ENCODE measurements at regions not wholly inside any gene's neighbourhood (a gene's known extent, or its start where the extent isn't known, plus 50 kb on each side); places are given as distances from the start of the nearest gene placed in this dataset.

DNA sequence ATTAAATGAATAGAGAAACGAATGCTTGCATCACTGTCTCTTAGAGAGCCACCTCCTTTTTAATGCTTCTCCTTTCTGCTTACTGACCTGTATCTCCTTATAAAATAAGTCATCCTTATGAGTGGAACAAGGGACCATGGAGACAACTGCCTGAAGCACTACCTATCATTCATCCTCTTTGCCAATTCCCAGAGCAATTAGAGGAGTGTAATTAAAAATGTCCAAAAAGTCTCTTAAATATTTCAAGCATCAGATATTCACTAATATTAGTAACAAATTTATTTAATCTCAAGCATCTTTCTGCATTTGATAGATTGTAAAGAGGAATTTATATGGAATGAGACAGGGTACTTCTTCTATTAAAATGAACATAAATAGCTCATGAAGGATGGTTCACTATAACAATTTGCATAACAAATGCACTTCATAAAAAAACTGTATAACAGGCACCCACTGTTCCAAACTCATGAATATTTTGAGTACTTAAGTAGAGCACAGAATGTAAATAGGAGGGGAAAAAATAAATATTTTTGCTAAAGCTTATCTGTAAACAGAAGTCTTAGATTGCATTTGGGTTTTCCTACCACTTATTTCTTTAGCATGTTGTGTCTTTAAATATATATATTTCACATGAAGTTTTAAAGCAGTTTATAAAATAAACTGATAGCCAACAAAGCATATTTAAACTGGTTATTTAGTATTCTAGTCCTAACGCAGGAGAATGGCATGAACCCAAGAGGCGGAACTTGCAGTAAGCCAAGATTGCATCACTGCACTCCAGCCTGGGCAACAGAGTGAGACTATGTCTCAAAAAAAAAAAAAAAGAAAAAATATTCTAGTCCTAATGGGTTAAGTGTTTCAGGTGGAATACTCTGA, 269.3 kb downstream of the TBL1XR1 start:
- H3K27me3 ChIP-seq: no peaks in the 10 kb centered on the region
- no peaks in the 10 kb centered on the region for H3K36me3 ChIP-seq
- no peak overlapping the region for H3K4me3 ChIP-seq
- intact Hi-C loops (cut with DNase I): no loop called here
- DNase-seq (ENCODE audit: low spot score in 2 of 2): no peak
- peaks cover 0 to 3% of the 10 kb centered on the region in 2 donors for H3K4me1 ChIP-seq
- H3K27ac ChIP-seq: no peak overlapping the region
- TF ChIP-seq, protein P1, sequence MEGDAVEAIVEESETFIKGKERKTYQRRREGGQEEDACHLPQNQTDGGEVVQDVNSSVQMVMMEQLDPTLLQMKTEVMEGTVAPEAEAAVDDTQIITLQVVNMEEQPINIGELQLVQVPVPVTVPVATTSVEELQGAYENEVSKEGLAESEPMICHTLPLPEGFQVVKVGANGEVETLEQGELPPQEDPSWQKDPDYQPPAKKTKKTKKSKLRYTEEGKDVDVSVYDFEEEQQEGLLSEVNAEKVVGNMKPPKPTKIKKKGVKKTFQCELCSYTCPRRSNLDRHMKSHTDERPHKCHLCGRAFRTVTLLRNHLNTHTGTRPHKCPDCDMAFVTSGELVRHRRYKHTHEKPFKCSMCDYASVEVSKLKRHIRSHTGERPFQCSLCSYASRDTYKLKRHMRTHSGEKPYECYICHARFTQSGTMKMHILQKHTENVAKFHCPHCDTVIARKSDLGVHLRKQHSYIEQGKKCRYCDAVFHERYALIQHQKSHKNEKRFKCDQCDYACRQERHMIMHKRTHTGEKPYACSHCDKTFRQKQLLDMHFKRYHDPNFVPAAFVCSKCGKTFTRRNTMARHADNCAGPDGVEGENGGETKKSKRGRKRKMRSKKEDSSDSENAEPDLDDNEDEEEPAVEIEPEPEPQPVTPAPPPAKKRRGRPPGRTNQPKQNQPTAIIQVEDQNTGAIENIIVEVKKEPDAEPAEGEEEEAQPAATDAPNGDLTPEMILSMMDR (IDR thresholded peaks at IDR 0.05): no peak
- H3K9me3 ChIP-seq: no peaks in the 10 kb centered on the region

DNA sequence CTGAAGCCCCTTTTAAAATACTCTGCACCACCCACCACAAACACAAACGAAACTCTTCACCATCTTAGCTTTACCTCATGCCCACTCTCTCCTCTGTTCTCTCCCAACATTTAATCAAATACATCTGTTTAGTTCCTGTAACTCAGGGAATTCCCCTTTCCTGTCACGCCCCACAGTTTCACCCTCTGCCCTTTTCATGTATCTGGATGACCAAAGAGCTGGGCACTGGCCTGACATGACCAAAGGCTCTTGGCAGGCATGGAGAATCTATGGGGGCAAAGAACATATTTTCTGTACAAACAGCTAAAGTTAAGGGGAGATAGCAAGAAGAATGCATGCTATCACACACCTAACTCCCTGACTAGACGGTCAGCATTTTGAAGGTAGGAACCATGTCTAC, 270.0 kb downstream of the TBL1XR1 start:
- no peaks in the 10 kb centered on the region for H3K9me3 ChIP-seq
- H3K4me3 ChIP-seq: no peak overlapping the region
- TF ChIP-seq, protein P1 (IDR thresholded peaks at IDR 0.05): no peak
- no peaks in the 10 kb centered on the region for H3K36me3 ChIP-seq
- no peak for DNase-seq (ENCODE audit: low spot score in 2 of 2)
- intact Hi-C loops (cut with DNase I): no loop called here
- no peaks in the 10 kb centered on the region for H3K27me3 ChIP-seq
- no peak overlapping the region for H3K27ac ChIP-seq
- no peaks in the 10 kb centered on the region for H3K4me1 ChIP-seq

DNA sequence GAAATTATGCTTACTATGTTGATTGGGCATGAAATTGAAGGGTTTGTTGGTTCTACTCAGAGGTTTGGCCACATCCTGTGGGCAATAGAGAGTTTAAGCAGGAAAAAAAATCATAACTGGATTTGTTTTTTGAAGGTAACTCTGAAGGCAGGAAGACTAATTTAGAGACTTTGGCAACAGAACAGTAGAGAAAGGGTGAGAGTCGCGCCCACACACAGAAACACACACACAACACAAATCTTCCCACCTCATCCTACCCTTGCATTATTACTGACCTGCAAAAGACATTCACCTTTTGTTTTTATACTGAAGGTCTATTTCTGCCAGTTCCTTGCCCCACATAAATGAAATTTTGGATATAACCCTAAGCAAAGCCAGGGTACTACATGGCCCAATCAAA, 270.6 kb downstream of the TBL1XR1 start:
- intact Hi-C loops (cut with DNase I): no loop called here
- Histone ChIP-seq H3K9me3 (no peaks in the 10 kb centered on the region), H3K4me1 (no peaks in the 10 kb centered on the region), H3K36me3 (no peaks in the 10 kb centered on the region), H3K4me3 (no peak overlapping the region), H3K27me3 (no peaks in the 10 kb centered on the region), H3K27ac (no peak overlapping the region)
- no peak for DNase-seq (ENCODE audit: low spot score in 2 of 2)
- TF ChIP-seq, protein P1 (IDR thresholded peaks at IDR 0.05): no peak

DNA sequence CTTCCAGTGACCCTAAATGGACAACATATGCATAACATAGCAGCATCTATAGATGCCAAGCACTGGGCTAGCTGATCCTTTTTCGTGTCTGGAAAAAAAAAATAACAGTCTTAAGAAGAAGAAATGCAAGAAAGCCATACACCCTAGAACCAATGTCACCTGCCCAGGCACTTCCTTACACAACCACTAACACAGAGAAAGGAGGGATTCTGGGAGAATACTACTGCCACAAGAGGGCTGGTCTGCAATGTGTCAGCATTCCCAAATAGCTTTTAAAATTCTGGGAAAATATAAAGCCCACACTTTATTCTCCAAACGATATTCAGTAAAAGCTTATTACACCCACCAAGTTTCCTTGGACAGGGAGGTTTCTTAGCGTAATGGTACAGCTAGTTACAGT, 271.2 kb downstream of the TBL1XR1 start:
- intact Hi-C loops (cut with DNase I): no loop called here
- TF ChIP-seq, protein P1 (IDR thresholded peaks at IDR 0.05): no peak
- H3K27me3 ChIP-seq: no peaks in the 10 kb centered on the region
- H3K9me3 ChIP-seq: no peaks in the 10 kb centered on the region
- H3K4me1 ChIP-seq: no peaks in the 10 kb centered on the region
- H3K4me3 ChIP-seq: no peak overlapping the region
- no peaks in the 10 kb centered on the region for H3K36me3 ChIP-seq
- no peak for DNase-seq (ENCODE audit: low spot score in 2 of 2)
- no peak overlapping the region for H3K27ac ChIP-seq

DNA sequence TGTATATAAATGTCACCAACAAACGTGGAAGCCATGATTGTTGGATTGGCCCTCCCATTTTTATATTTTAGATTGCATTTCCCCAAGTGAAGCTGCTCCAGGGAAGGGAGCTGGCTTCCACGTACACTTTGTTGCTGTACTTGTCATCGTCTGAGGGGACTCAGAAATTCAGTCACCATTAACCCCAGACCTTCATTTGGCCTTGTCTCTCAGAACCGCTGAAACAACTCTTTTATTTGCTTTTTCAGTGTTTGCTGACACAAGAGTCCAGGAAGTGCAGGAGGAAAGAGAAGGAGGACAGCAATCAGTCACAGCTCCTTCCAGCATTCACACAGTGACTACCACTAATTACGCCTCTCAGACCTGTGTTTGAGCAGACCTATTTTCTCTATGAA, 276.5 kb downstream of the TBL1XR1 start:
- TF ChIP-seq, protein P1 (IDR thresholded peaks at IDR 0.05): no peak
- no peak for DNase-seq (ENCODE audit: low spot score in 2 of 2)
- Histone ChIP-seq H3K36me3 (no peaks in the 10 kb centered on the region), H3K4me3 (no peak overlapping the region), H3K9me3 (no peaks in the 10 kb centered on the region), H3K4me1 (no peaks in the 10 kb centered on the region), H3K27me3 (no peaks in the 10 kb centered on the region), H3K27ac (no peak overlapping the region)
- intact Hi-C loops (cut with DNase I): no loop called here
